Keratinocyte (primary cell): ENCODE measurements at regions not wholly inside any gene's neighbourhood (a gene's known extent, or its start where the extent isn't known, plus 50 kb on each side); places are given as distances from the start of the nearest gene placed in this dataset.

ENCODE experiments used
- DNase-seq: peaks from one replicate; pipeline ENCODE4 v3.0.0-alpha.2; 2011; ENCODE audit warnings: low read depth, missing footprints, low spot score
- FAIRE-seq: peaks from 2 replicates; lab custom pipeline; 2011; peaks lifted over from hg19 to GRCh38; lab: Jason Lieb, UNC
- H2AFZ ChIP-seq: 2 replicates; pipeline ENCODE4 v1.6.0; 2012; ENCODE audit warnings: low read length, control low read depth, inconsistent platforms; ENCODE audit not compliant: control insufficient read depth
- H3K27ac ChIP-seq: 2 replicates; pipeline ENCODE4 v1.5.1; 2011; ENCODE audit warnings: low read length; ENCODE audit not compliant: control insufficient read depth, insufficient read depth
- H3K27me3 ChIP-seq: 3 replicates; pipeline ENCODE4 v1.6.0; 2011; ENCODE audit warnings: low read length; ENCODE audit not compliant: control insufficient read depth, insufficient read depth; ENCODE audit errors: extremely low read depth
- H3K36me3 ChIP-seq, 2 experiments: 2 replicates in 1 of 2; 3 replicates in 1 of 2; pipeline ENCODE4 v1.5.1; 2011; ENCODE audit warnings: low read length in 2 of 2, mild to moderate bottlenecking in 1 of 2; ENCODE audit not compliant: control insufficient read depth in 2 of 2, insufficient read depth in 2 of 2; ENCODE audit errors: extremely low read depth in 1 of 2
- H3K4me1 ChIP-seq: 3 replicates; pipeline ENCODE4 v1.5.1; 2011; ENCODE audit warnings: low read length; ENCODE audit not compliant: control insufficient read depth, insufficient read depth; ENCODE audit errors: extremely low read depth
- H3K4me2 ChIP-seq: 3 replicates; pipeline ENCODE4 v1.6.0; 2011; ENCODE audit warnings: low read depth, low read length; ENCODE audit not compliant: control insufficient read depth, insufficient read depth; ENCODE audit errors: extremely low read depth
- H3K4me3 ChIP-seq, 3 experiments: fragments of 200-600 bp in 1 of 3; sonication (generic) in 1 of 3; 2 replicates in 2 of 3; 3 replicates in 1 of 3; pipeline ENCODE4 v1.5.1; 2011 to 2016; ENCODE audit warnings: low read length in 3 of 3, mild to moderate bottlenecking in 3 of 3, control low read depth in 2 of 3, inconsistent platforms in 1 of 3, low read depth in 1 of 3, mixed read lengths in 1 of 3, mixed run types in 1 of 3, moderate library complexity in 1 of 3; ENCODE audit not compliant: control insufficient read depth in 2 of 3, insufficient read depth in 2 of 3; ENCODE audit errors: extremely low read depth in 1 of 3
- H3K79me2 ChIP-seq: 2 replicates; pipeline ENCODE4 v1.6.0; 2012; ENCODE audit warnings: low read length; ENCODE audit not compliant: control insufficient read depth, insufficient read depth
- H3K9ac ChIP-seq: 3 replicates; pipeline ENCODE4 v1.6.0; 2011; ENCODE audit warnings: low read length; ENCODE audit not compliant: control insufficient read depth, insufficient read depth; ENCODE audit errors: extremely low read depth
- H3K9me1 ChIP-seq: 3 replicates; pipeline ENCODE4 v1.6.0; 2011; ENCODE audit warnings: low read length; ENCODE audit not compliant: control insufficient read depth, insufficient read depth; ENCODE audit errors: extremely low read depth
- H3K9me3 ChIP-seq: 2 replicates; pipeline ENCODE4 v1.5.1; 2012; ENCODE audit warnings: low read depth, low read length; ENCODE audit not compliant: control insufficient read depth
- H4K20me1 ChIP-seq: 3 replicates; pipeline ENCODE4 v1.6.0; 2011; ENCODE audit warnings: low read length; ENCODE audit not compliant: control insufficient read depth, insufficient read depth; ENCODE audit errors: extremely low read depth
- EZH2 ChIP-seq: IDR thresholded peaks from one replicate; pipeline ENCODE4 v1.6.1; 2012; ENCODE audit warnings: inconsistent platforms, mild to moderate bottlenecking, low read length, moderate library complexity
- dilution Hi-C: fragments of 300-500 bp; cut with MboI; formaldehyde crosslinking; loops from one replicate; pipeline ENCODE4 v1.7.0; 2020; ENCODE audit warnings: low sequenced_read_pairs; ENCODE audit not compliant: extremely low pct_ligation_motif_present
- TF ChIP-seq, protein P1 (sequence below), 3 experiments: IDR thresholded peaks in 1 of 3; conservative IDR thresholded peaks in 1 of 3; optimal IDR thresholded peaks in 1 of 3; 2 replicates in 2 of 3; 3 replicates in 1 of 3; pipeline versions ENCODE3 to v1.5.1; 2011; ENCODE audit warnings: low read length in 3 of 3, mild to moderate bottlenecking in 3 of 3, moderate library complexity in 2 of 3, control low read depth in 1 of 3, inconsistent platforms in 1 of 3; ENCODE audit not compliant: insufficient read depth in 2 of 3; ENCODE audit errors: extremely low read depth in 1 of 3

DNA sequence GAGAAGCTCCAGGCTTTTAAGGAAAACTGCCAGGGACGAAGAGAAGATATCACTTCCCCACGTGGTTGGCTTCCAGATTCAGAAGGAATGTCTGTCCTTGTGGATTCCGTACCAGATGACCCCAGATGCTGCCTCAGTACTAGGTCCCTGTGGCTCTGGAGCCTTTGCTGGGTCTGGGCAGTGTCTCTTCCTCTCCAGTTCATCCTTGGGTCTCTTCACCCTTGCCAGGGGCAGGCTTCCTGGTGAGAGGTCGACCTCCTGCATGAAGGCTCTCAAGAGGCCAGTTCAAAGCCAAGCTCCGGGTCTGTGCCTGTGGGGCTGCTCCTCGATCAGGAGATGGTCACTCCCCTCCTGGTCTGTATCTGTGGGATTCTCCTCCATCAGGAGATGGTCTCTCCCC is 74.7 kb upstream of the B3GAT1 start:
- H3K27ac ChIP-seq = no peak overlapping the region
- no peak overlapping the region for H3K4me3 ChIP-seq
- no peaks in the 10 kb centered on the region for H3K4me1 ChIP-seq
- H3K36me3 ChIP-seq = no peaks in the 10 kb centered on the region
- dilution Hi-C loops = no loop called here
- H3K27me3 ChIP-seq = no peaks in the 10 kb centered on the region
- no peak for TF ChIP-seq EZH2
- TF ChIP-seq, protein P1, sequence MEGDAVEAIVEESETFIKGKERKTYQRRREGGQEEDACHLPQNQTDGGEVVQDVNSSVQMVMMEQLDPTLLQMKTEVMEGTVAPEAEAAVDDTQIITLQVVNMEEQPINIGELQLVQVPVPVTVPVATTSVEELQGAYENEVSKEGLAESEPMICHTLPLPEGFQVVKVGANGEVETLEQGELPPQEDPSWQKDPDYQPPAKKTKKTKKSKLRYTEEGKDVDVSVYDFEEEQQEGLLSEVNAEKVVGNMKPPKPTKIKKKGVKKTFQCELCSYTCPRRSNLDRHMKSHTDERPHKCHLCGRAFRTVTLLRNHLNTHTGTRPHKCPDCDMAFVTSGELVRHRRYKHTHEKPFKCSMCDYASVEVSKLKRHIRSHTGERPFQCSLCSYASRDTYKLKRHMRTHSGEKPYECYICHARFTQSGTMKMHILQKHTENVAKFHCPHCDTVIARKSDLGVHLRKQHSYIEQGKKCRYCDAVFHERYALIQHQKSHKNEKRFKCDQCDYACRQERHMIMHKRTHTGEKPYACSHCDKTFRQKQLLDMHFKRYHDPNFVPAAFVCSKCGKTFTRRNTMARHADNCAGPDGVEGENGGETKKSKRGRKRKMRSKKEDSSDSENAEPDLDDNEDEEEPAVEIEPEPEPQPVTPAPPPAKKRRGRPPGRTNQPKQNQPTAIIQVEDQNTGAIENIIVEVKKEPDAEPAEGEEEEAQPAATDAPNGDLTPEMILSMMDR (optimal IDR thresholded peaks at IDR 0.05 in 1 of 3, IDR thresholded peaks at IDR 0.05 in 1 of 3, conservative IDR thresholded peaks at IDR 0.05 in 1 of 3; ENCODE audit: extremely low read depth in 1 of 3, insufficient read depth in 2 of 3, low read length in 3 of 3) = no peak
- no peaks in the 10 kb centered on the region for H3K79me2 ChIP-seq
- no peak for DNase-seq
- no peak for FAIRE-seq
- peaks cover 3% of the 10 kb centered on the region for H3K9me3 ChIP-seq
- H3K9me1 ChIP-seq = no peaks in the 10 kb centered on the region
- no peak overlapping the region for H3K4me2 ChIP-seq
- H4K20me1 ChIP-seq = no peaks in the 10 kb centered on the region
- H3K9ac ChIP-seq = no peak overlapping the region
- no peak overlapping the region for H2AFZ ChIP-seq

DNA sequence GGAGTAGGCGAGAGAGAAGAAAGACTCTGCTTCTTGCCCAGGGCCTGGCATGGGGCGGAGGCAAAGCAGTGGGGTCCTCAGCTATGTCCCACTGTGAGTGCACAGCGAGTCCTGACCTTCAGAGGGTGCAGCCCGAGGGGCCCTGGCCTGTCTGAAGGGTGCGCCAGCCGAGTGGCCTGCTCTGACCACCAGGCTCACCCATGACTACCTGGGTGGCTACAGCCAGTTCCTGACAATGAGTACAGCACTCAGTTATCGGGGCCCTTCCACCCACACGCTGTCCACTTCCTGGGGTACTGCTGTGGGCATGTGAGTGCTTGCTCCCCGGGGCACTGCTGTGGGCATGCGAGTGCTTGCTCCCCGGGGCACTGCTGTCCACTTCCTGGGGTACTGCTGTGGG is 74.1 kb upstream of the B3GAT1 start:
- peaks cover 3% of the 10 kb centered on the region for H3K9me3 ChIP-seq
- H3K4me2 ChIP-seq = no peak overlapping the region

More for the DNA sequence above, 74.1 kb upstream of the B3GAT1 start:
- Histone ChIP-seq H3K79me2 (no peaks in the 10 kb centered on the region), H3K9me1 (no peaks in the 10 kb centered on the region), H3K36me3 (no peaks in the 10 kb centered on the region), H2AFZ (no peak overlapping the region), H3K27ac (no peak overlapping the region), H3K9ac (no peak overlapping the region), H4K20me1 (no peaks in the 10 kb centered on the region), H3K27me3 (no peaks in the 10 kb centered on the region), H3K4me3 (no peak overlapping the region), H3K4me1 (no peaks in the 10 kb centered on the region)
- DNase-seq (no peak), FAIRE-seq (no peak)
- TF ChIP-seq EZH2 = no peak
- TF ChIP-seq, protein P1 (optimal IDR thresholded peaks at IDR 0.05 in 1 of 3, IDR thresholded peaks at IDR 0.05 in 1 of 3, conservative IDR thresholded peaks at IDR 0.05 in 1 of 3; ENCODE audit: extremely low read depth in 1 of 3, insufficient read depth in 2 of 3, low read length in 3 of 3) = no peak
- dilution Hi-C loops = no loop called here
